GM19238 (cell line): ENCODE measurements at regions not wholly inside any gene's neighbourhood (a gene's known extent, or its start where the extent isn't known, plus 50 kb on each side); places are given as distances from the start of the nearest gene placed in this dataset.

Experiments
- DNase-seq: peaks from one replicate; pipeline ENCODE4 v3.0.0; 2011; ENCODE audit warnings: low spot score; ENCODE audit not compliant: insufficient read length

DNA sequence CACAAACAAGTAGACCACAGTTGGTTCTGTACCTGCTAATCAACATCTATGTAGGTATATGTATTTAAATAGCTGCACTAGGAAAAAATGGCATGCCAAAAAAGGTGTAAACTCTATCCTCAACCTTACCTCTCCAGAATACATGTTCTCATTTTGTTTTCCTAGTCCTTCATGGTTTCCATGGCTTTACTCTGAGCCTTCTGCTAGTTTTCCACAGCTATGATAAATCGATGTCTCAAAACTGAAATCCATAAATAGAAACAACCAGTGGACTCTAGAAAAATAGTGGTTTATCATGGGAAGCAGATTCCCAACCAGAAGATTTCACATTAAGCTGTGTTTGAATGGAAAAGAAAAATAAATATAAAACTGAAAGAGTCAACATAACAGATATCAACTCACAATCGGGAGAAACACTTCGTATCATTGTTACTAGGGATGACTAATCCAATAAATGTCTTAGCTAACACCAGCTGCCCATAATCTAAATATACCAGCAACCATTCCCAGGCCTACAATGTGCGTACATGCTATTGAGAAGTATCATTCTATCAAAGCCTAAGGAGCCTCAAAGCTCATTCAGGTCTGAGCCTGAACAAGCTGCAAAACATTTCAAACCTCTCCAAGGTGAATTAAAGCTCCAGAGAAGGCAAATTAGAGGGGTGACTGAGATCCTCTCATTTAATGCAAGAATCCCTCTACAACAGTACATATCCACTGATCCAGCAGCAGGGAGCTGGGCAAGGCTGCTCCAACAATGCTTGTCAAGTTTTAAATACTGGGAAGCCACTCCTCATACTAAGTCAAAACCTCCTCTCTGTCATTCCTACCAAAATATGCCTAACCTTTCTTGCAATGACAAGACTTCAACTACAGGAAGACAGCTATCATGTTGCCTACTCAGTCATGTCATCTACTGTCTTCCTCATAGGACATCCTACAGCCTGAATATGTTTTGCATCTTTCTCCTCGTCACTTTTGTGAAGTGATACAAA, 90.2 kb downstream of the KCTD12 start:
- no peak for DNase-seq

GRCh38 chr13:76792731-76793347, 93.4 kb downstream of the KCTD12 start:
- DNase-seq = no peak

DNA sequence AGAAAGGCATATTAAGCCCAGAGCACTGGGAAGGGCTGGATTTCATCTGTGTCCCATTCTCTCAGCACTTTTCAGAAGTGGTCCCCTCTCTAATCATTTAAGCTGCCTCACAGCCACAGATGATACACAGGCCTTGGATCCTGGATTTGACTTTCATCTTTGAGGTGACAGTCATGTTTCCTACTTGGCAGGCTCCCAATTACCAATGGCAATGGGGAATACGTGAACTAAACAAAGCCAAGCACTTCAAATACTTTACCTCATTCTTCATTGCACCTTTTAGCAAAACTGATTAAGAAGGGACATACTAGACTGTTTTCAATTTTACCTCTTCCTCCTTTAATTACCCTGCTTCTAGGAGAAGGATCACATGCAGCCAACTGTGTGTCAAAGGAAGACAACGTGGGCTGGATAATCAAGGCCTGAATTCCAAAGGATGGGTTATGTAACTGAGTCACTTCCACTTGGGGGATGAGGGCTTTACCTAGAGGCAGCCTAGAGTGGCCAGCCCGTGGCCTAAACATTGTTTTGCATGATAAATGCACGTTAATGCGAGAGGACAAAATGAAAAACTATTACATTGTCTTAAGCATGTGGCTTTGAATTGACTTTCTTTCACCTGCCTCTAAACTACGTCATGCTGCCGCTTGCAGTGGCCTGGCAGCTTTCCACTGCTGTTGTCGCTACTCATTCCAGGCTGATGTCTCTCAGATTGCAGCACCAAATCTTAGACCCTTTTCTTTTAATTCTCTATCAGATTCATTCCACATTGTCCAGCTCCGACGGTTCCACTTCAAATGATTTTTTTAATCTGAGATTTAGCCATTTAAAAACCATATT, 95.0 kb downstream of the KCTD12 start:
- DNase-seq = no peak

- DNase-seq = no peak
These were observed 95.7 kb downstream of the KCTD12 start for GRCh38 chr13:76790526-76790925.

- no peak for DNase-seq
These were observed 102.4 kb downstream of the KCTD12 start for GRCh38 chr13:76783798-76784197.

GRCh38 chr13:76778853-76779252, 107.4 kb downstream of the KCTD12 start:
- DNase-seq = no peak

GRCh38 chr13:76777096-76777495, 109.1 kb downstream of the KCTD12 start:
- no peak for DNase-seq

GRCh38 chr13:76775088-76775740, 111.0 kb downstream of the KCTD12 start:
- DNase-seq = no peak

DNA sequence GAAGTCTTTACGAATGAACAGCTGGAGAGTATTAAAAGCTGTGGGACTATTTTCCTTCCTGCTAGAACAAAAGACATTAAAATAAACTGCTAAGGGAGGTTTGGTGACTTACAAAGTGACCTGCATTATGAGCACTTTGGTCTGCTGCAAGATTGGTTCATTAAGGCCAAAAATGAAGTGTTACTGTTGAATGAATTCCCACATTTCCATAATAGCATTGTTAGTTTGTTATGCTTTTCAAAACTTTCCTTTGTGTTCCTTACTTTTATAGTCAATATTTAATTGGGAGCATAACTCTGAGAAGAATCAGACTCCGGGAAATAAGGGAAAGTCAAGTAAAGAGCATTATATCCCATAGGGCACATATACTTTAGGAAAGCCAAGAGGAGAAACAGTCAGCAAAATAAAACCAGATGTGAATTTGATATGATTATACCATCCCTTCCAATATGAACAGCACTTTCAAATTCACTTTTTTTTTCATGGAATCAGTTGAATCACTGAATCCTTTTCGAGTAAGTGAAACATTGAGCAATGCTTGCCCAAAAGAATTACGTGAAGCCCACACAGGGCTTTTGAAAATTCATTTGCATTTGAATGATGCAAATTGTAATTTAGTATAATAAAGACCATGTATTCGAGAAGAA, 112.6 kb downstream of the KCTD12 start:
- no peak for DNase-seq

DNA sequence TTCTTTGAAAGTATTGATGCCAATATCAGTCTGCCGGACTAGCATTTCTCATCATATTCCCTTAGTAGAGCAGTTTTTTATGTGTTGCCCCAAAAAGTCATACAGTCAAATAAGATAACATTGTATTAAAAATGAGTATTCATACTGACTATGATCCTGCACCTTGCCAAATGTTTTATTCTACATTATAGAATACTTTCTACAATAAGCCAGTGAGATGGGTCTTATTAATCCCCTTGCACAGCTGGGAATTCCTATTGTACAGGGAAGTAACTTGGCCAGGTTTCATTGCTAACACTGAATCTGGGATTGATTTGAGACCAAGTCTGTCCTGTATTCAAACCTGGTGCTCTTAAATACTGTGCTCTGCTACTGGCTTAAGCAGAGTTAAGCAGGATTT, 114.0 kb downstream of the KCTD12 start:
- no peak for DNase-seq

DNA sequence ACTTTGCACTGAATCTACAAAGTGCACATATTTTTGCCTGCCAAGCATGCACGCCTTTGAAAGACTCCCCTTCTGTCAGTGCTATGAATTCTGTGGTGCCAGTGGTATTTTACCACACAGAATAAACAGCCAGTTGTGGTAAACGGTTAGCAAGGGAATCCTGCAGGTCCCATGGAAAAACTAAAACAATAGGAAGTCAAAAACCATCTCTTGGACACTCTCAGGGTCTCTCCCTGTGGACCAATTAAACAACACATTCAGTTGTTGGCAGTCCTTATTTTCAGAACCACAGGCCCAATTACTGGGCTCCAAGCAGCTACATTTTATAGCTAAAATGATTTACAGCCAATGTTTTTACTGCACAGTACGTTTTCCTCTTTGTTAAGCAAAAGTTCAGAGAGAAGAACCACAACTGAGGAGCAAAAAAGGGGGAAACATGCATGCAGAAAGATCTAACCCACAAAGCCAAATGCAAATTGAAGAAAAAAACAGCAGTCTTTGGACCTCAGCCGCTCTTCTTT, 116.9 kb downstream of the KCTD12 start:
- no peak for DNase-seq

- no peak for DNase-seq
These were observed 117.8 kb downstream of the KCTD12 start for GRCh38 chr13:76768384-76768783.

DNA sequence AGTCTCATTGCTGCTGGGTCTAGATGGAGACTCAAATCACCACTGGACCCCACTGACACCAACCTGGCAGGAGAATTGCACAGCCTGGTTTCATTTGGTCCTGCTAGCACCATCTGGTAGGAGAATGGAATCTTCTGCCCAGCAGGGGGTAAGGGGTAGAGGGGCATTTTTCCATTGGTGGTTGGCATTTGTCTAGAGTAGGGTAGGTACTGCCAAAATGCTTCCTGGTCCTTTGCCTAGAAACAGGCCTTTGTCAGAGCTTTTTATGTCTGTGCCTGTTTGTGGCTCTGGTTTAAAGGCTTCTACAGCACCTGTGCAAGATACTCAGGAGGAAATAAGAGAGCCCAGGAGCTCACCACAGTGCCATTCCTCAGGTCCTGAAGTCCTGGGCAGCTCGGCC, 121.3 kb downstream of the KCTD12 start:
- DNase-seq = no peak

DNA sequence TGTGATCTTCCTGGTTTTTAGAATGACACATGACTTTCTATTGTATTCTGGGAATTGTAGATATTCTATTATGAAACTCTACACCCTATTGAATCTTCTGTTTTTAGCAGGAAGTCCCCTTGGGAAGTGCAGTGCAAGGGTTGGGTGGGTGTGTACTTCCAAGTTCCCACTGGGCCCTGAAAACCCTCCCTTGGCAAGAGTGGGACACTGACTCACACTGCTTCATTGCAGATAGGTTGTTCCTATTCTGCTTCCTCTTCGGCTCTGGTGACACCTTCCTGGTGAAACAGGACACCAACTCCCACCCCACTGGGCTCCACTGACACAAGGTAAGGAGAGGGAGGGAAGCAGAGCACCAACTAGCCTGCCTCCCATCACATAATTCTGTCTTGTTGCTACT, 121.8 kb downstream of the KCTD12 start:
- no peak for DNase-seq

- no peak for DNase-seq
These were observed 123.5 kb downstream of the KCTD12 start for GRCh38 chr13:76762721-76763120.

DNA sequence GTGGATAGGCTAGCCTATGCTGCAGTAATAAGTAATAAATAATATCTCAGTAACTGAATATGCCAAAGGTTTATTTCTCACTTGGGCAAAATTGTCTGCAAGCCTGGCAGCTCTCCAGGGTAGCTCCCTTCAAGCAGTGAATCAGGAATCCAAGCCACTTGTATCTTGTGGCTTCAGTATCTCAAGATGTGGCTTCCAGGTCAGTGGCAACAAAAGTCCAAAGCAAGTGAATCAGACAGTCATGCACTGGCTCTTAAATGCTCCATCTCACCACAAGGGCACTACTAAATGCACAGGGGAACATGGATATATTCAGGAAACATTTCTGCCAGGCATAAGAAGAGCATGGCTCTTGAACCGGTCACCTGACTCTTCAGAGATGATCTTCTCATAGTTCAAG, 126.3 kb downstream of the KCTD12 start:
- no peak for DNase-seq

GRCh38 chr13:76758738-76759137, 127.5 kb downstream of the KCTD12 start:
- DNase-seq = no peak

DNA sequence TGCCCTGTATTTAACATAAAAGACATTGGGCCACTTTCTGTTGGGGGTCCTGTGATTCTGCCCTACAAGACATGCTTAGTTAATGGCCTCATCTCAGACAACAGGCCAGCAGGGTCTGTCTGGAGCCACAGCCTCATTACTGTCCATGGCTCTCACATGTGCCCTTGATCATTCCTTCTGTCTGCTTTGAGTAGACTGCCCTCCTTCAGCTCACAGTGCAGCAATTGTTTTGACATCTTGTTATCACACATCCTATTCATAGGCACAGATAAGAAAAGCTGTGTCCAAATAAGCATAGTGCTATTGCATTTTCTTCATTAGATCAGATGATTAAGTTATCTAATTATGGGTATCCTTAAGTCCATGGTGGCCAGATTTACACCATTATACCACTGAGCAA, 127.9 kb downstream of the KCTD12 start:
- DNase-seq = no peak

- DNase-seq = no peak
These were observed 129.8 kb downstream of the KCTD12 start for GRCh38 chr13:76756451-76756850.

DNA sequence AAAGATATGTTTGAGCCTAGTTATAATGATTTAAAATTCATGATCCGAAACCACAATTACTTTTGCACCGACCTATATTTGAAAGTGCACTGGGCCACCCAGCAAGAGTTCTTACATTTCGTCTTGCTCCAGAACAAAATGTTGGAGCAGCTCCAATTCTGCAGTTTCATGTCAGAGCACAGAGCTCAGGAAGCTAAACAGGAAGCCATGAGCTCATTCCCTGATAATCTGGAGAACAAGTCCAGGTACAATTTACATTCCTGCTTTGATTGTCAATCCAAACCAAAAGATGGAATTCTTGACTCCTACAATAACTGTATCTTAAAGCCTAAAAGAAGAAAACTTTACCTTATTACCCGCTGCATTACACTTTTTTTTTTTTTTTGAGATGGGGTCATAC, 131.8 kb downstream of the KCTD12 start:
- DNase-seq = no peak

DNA sequence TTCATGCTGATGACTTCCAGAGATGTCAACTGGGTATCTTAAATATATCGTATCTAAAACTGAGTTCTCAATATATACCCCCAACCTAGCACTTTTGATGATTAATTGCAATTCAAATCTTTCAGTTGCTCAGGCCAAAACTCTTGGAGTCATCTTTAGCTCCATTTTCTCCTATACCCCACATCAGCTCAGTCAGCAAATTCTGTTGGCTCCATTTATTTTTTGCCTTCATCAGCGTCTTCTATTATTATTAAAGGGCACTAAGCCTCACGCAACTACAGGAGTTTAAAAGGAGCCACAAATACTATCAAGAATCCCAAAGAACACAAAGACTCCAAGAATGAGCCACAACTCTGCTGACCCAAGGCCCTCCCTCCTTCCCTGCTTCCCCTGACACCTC, 134.9 kb downstream of the KCTD12 start:
- no peak for DNase-seq
